Endothelial cell of umbilical vein (primary cell): ENCODE measurements at regions not wholly inside any gene's neighbourhood (a gene's known extent, or its start where the extent isn't known, plus 50 kb on each side); places are given as distances from the start of the nearest gene placed in this dataset.

Experiments
- BruUV-seq: library from RNA; stranded (reverse); fragments of 400-500 nt; replicated peaks from 2 replicates; lab custom pipeline; 2021; lab: Mats Ljungman, UMichigan
- CTCF ChIA-PET: fragments of 300-600, 350-600 bp; sonication (Branson Sonifier 250); formaldehyde crosslinking; loops from one replicate; lab custom pipeline; 2021; ENCODE audit warnings: antibody characterized with exemption, inconsistent platforms; lab: Charles Lee
- POLR2A ChIA-PET: fragments of 300-600, 350-600 bp; sonication (Branson Sonifier 250); formaldehyde crosslinking; loops from one replicate; lab custom pipeline; 2021; ENCODE audit warnings: antibody characterized with exemption, inconsistent platforms; lab: Charles Lee
- DNase-seq: peaks from one replicate; pipeline ENCODE4 v3.0.0-alpha.2; 2011; ENCODE audit warnings: low read depth, low spot score
- FAIRE-seq: peaks from 2 replicates; lab custom pipeline; 2011; peaks lifted over from hg19 to GRCh38; lab: Jason Lieb, UNC
- H2AFZ ChIP-seq: 2 replicates; pipeline ENCODE4 v1.6.0; 2012; ENCODE audit warnings: low read depth, low read length, control low read depth, inconsistent platforms
- H3K27ac ChIP-seq: 2 replicates; pipeline ENCODE4 v1.5.1; 2011; ENCODE audit warnings: low read depth, mild to moderate bottlenecking, control low read depth, low read length, moderate library complexity; ENCODE audit not compliant: insufficient read depth
- H3K27me3 ChIP-seq, 2 experiments: 2 replicates each; pipeline versions ENCODE4 v1.6.0 to v1.6.1; 2011; ENCODE audit warnings: low read length in 2 of 2, mixed read lengths in 1 of 2; ENCODE audit not compliant: control insufficient read depth in 2 of 2, insufficient read depth in 2 of 2
- H3K36me3 ChIP-seq, 2 experiments: 2 replicates in 1 of 2; 3 replicates in 1 of 2; pipeline ENCODE4 v1.5.1; 2011; ENCODE audit warnings: low read length in 2 of 2, mild to moderate bottlenecking in 1 of 2, moderate library complexity in 1 of 2; ENCODE audit not compliant: control insufficient read depth in 2 of 2, insufficient read depth in 2 of 2; ENCODE audit errors: extremely low read depth in 1 of 2
- H3K4me1 ChIP-seq: 3 replicates; pipeline ENCODE4 v1.5.1; 2011; ENCODE audit warnings: mild to moderate bottlenecking, low read length; ENCODE audit not compliant: control insufficient read depth, insufficient read depth; ENCODE audit errors: extremely low read depth
- H3K4me2 ChIP-seq: 2 replicates; pipeline ENCODE4 v1.6.1; 2011; ENCODE audit warnings: low read length, control low read depth, mixed read lengths; ENCODE audit not compliant: insufficient read depth
- H3K4me3 ChIP-seq, 3 experiments: fragments of 200-600 bp in 1 of 3; sonication (generic), shearing (Covaris generic) in 1 of 3; replicated peaks in 1 of 3; 2 replicates each; pipeline ENCODE4 v1.5.1; 2011 to 2016; ENCODE audit warnings: control low read depth in 3 of 3, low read length in 3 of 3, mild to moderate bottlenecking in 2 of 3, inconsistent platforms in 1 of 3, low read depth in 1 of 3, moderate library complexity in 1 of 3; ENCODE audit not compliant: insufficient read depth in 1 of 3
- H3K79me2 ChIP-seq: 2 replicates; pipeline ENCODE4 v1.6.0; 2012; ENCODE audit warnings: low read length, inconsistent platforms; ENCODE audit not compliant: control insufficient read depth, insufficient read depth
- H3K9ac ChIP-seq: replicated peaks from 2 replicates; pipeline ENCODE3; 2011; ENCODE audit warnings: low read length, control low read depth; ENCODE audit not compliant: insufficient read depth; ENCODE audit errors: extremely low read depth
- H3K9me1 ChIP-seq: replicated peaks from 3 replicates; pipeline ENCODE4 v1.6.0; 2011; ENCODE audit warnings: mild to moderate bottlenecking, low read length; ENCODE audit not compliant: control insufficient read depth, insufficient read depth; ENCODE audit errors: extremely low read depth
- H3K9me3 ChIP-seq: replicated peaks from 2 replicates; pipeline ENCODE4 v1.5.1; 2012; ENCODE audit warnings: low read length, inconsistent platforms; ENCODE audit not compliant: control insufficient read depth, insufficient read depth
- H4K20me1 ChIP-seq: replicated peaks from 2 replicates; pipeline ENCODE3; 2011; ENCODE audit warnings: mild to moderate bottlenecking, low read length; ENCODE audit not compliant: control insufficient read depth, insufficient read depth; ENCODE audit errors: extremely low read depth
- EZH2 ChIP-seq: IDR thresholded peaks from 2 replicates; pipeline ENCODE4 v1.6.1; 2012; ENCODE audit warnings: borderline replicate concordance, low read depth, mild to moderate bottlenecking, moderate library complexity, low read length, inconsistent platforms; ENCODE audit not compliant: severe bottlenecking
- FOS ChIP-seq: IDR thresholded peaks from 2 replicates; pipeline ENCODE4 v1.6.1; 2011; ENCODE audit warnings: mild to moderate bottlenecking, low read length, moderate library complexity, borderline replicate concordance; ENCODE audit not compliant: insufficient read depth
- GATA2 ChIP-seq: IDR thresholded peaks from 2 replicates; pipeline ENCODE4 v1.7.0; 2011; ENCODE audit warnings: low read depth, mild to moderate bottlenecking, moderate library complexity, mixed read lengths, low read length; ENCODE audit not compliant: insufficient read length, insufficient read depth
- JUN ChIP-seq: IDR thresholded peaks from 2 replicates; pipeline ENCODE4 v1.6.1; 2011; ENCODE audit warnings: borderline replicate concordance, low read depth; ENCODE audit not compliant: insufficient read length, insufficient read depth
- MYC ChIP-seq: IDR thresholded peaks from one replicate; pipeline ENCODE4 v1.6.1; 2011; ENCODE audit warnings: mild to moderate bottlenecking, low read depth, low read length
- POLR2A ChIP-seq: IDR thresholded peaks from 2 replicates; pipeline ENCODE4 v1.6.1; 2012; ENCODE audit warnings: low read depth, mild to moderate bottlenecking, control low read depth, low read length
- POLR2AphosphoS5 ChIP-seq: IDR thresholded peaks from 2 replicates; pipeline ENCODE4 v1.6.1; 2012; ENCODE audit warnings: low read depth, mild to moderate bottlenecking, control low read depth, low read length, moderate library complexity; ENCODE audit not compliant: insufficient read depth
- dilution Hi-C: fragments of 300-500 bp; cut with MboI; formaldehyde crosslinking; loops from one replicate; pipeline ENCODE4 v1.15.0; 2019; ENCODE audit warnings: low sequenced_read_pairs; ENCODE audit not compliant: extremely low pct_ligation_motif_present
- intact Hi-C: fragments of 100-400 bp; cut with micrococcal nuclease; formaldehyde crosslinking; loops from one replicate; pipeline ENCODE4 v1.10.0; 2022
- TF ChIP-seq, protein P1 (sequence below), 2 donors: IDR thresholded peaks; 1 replicate in 1 of 2; 2 replicates in 1 of 2; pipeline ENCODE4 v1.5.1; 2011; ENCODE audit warnings: low read length in 2 of 2, mild to moderate bottlenecking in 2 of 2, moderate library complexity in 2 of 2, control low read depth in 1 of 2, inconsistent platforms in 1 of 2, low read depth in 1 of 2; ENCODE audit not compliant: insufficient read depth in 1 of 2; ENCODE audit errors: extremely low read depth in 1 of 2
- TF ChIP-seq, protein P2 (sequence below): IDR thresholded peaks from 2 replicates; pipeline ENCODE4 v1.6.1; 2011; ENCODE audit not compliant: insufficient read depth, insufficient read length

GRCh38 chr2:7725850-7726242 is 808.6 kb downstream of the RNF144A start:
- Histone ChIP-seq H3K4me3 (no peak overlapping the region), H3K9me1 (no peaks in the 10 kb centered on the region), H3K27ac (no peak overlapping the region), H3K79me2 (no peaks in the 10 kb centered on the region), H3K9ac (no peak overlapping the region), H3K9me3 (peaks cover 10% of the 10 kb centered on the region), H2AFZ (no peak overlapping the region), H3K36me3 (no peaks in the 10 kb centered on the region), H3K4me1 (no peaks in the 10 kb centered on the region), H3K27me3 (no peaks in the 10 kb centered on the region), H4K20me1 (no peaks in the 10 kb centered on the region), H3K4me2 (no peak overlapping the region)
- TF ChIP-seq EZH2, result no peak
- TF ChIP-seq MYC, result no peak
- TF ChIP-seq FOS, result no peak
- TF ChIP-seq, protein P1, sequence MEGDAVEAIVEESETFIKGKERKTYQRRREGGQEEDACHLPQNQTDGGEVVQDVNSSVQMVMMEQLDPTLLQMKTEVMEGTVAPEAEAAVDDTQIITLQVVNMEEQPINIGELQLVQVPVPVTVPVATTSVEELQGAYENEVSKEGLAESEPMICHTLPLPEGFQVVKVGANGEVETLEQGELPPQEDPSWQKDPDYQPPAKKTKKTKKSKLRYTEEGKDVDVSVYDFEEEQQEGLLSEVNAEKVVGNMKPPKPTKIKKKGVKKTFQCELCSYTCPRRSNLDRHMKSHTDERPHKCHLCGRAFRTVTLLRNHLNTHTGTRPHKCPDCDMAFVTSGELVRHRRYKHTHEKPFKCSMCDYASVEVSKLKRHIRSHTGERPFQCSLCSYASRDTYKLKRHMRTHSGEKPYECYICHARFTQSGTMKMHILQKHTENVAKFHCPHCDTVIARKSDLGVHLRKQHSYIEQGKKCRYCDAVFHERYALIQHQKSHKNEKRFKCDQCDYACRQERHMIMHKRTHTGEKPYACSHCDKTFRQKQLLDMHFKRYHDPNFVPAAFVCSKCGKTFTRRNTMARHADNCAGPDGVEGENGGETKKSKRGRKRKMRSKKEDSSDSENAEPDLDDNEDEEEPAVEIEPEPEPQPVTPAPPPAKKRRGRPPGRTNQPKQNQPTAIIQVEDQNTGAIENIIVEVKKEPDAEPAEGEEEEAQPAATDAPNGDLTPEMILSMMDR (IDR thresholded peaks at IDR 0.05; ENCODE audit: extremely low read depth in 1 of 2, insufficient read depth in 1 of 2, low read depth in 1 of 2, low read length in 2 of 2), result no peak
- TF ChIP-seq POLR2AphosphoS5, result no peak
- TF ChIP-seq POLR2A, result no peak
- no peak for TF ChIP-seq JUN
- TF ChIP-seq, protein P2, sequence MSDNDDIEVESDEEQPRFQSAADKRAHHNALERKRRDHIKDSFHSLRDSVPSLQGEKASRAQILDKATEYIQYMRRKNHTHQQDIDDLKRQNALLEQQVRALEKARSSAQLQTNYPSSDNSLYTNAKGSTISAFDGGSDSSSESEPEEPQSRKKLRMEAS, result no peak
- TF ChIP-seq GATA2, result no peak
- BruUV-seq, result no TSS peak
- no peak for DNase-seq
- CTCF ChIA-PET, result no interaction called here
- POLR2A ChIA-PET, result no interaction called here
- FAIRE-seq, result no peak
- dilution Hi-C loops (no loop called here), intact Hi-C loops (no loop called here)
